Right lobe of liver (tissue), 6 donors: ENCODE measurements at regions not wholly inside any gene's neighbourhood (a gene's known extent, or its start where the extent isn't known, plus 50 kb on each side); places are given as distances from the start of the nearest gene placed in this dataset.

ENCODE experiments used
- ATAC-seq, 4 donors: fragments of 200-7000 bp; cut with Tn5 transposase; one replicate each; pipeline ENCODE4 v1.9.1; 2020; ENCODE audit warnings: mild to moderate bottlenecking in 4 of 4, moderate library complexity in 4 of 4
- DNase-seq, 3 donors: peaks; one replicate each; pipeline ENCODE4 v3.0.0-alpha.2; 2020
- H3K27ac ChIP-seq, 3 donors: fragments of 200-600 bp; one replicate each; pipeline ENCODE4 v1.8.0; 2022
- H3K27me3 ChIP-seq, 2 donors: fragments of 200-600 bp; one replicate each; pipeline ENCODE4 v1.8.0; 2022
- H3K36me3 ChIP-seq, 4 donors: fragments of 200-600 bp; sonication (generic) in 1 of 4; one replicate each; pipeline versions ENCODE4 v1.5.1 to v1.8.0; 2017 to 2022; ENCODE audit warnings: control low read depth in 1 of 4
- H3K4me1 ChIP-seq, 4 donors: fragments of 200-600 bp; sonication (generic) in 1 of 4; one replicate each; pipeline versions ENCODE4 v1.5.1 to v1.8.0; 2017 to 2022; ENCODE audit warnings: control low read depth in 1 of 4
- H3K4me3 ChIP-seq, 3 donors: fragments of 200-600 bp; one replicate each; pipeline ENCODE4 v1.8.0; 2022
- H3K9me3 ChIP-seq, 4 donors: fragments of 200-600 bp; sonication (generic) in 1 of 4; one replicate each; pipeline versions ENCODE4 v1.5.1 to v1.8.0; 2017 to 2022; ENCODE audit warnings: control low read depth in 1 of 4
- POLR2A ChIP-seq: fragments of 450-650 bp; IDR thresholded peaks from one replicate; pipeline ENCODE4 v1.6.1; 2017; ENCODE audit warnings: antibody characterized with exemption, mild to moderate bottlenecking
- whole genome bisulfite sequencing: methylation state at CpG from one replicate; pipeline ENCODE4 v1.1.6; 2018; ENCODE audit warnings: low coverage, low lambda C conversion rate; ENCODE audit not compliant: insufficient coverage; ENCODE audit errors: missing lambda C conversion rate; 5-methylcytosine and 5-hydroxymethylcytosine counted together
- intact Hi-C, 2 donors: fragments of 100-400 bp; cut with DNase I; formaldehyde crosslinking; loops; one replicate each; pipeline versions ENCODE4 v1.11.2 to v1.14.1; 2022
- TF ChIP-seq, protein P1 (sequence below), 4 donors: fragments of 200-600 bp in 3 of 4; fragments of 450-650 bp in 1 of 4; IDR thresholded peaks; one replicate each; pipeline versions ENCODE4 v1.5.1 to v1.8.0; 2016 to 2022; ENCODE audit warnings: antibody characterized with exemption in 4 of 4, mild to moderate bottlenecking in 2 of 4
- donor health status: DM: no; HTN: yes; CAD: no.
- donor health status: DM: no; HTN: no; CAD: no.
- donor health status: DM: no; HTN: no; CAD: no.
- donor health status: DM: no; HTN: yes; CAD: no.
- donor health status: DM: no; HTN: yes; CAD: no.

- WGBS: 53% methylated on average over 3 of the region's 3 CpGs
- Histone ChIP-seq H3K27me3 (no peaks in the 10 kb centered on the region), H3K27ac (no peak overlapping the region), H3K4me1 (no peaks in the 10 kb centered on the region), H3K36me3 (no peaks in the 10 kb centered on the region), H3K4me3 (no peak overlapping the region), H3K9me3 (no peaks in the 10 kb centered on the region)
- intact Hi-C loops: no loop called here
- DNase-seq (no peak), ATAC-seq (no peak)
- TF ChIP-seq, protein P1, sequence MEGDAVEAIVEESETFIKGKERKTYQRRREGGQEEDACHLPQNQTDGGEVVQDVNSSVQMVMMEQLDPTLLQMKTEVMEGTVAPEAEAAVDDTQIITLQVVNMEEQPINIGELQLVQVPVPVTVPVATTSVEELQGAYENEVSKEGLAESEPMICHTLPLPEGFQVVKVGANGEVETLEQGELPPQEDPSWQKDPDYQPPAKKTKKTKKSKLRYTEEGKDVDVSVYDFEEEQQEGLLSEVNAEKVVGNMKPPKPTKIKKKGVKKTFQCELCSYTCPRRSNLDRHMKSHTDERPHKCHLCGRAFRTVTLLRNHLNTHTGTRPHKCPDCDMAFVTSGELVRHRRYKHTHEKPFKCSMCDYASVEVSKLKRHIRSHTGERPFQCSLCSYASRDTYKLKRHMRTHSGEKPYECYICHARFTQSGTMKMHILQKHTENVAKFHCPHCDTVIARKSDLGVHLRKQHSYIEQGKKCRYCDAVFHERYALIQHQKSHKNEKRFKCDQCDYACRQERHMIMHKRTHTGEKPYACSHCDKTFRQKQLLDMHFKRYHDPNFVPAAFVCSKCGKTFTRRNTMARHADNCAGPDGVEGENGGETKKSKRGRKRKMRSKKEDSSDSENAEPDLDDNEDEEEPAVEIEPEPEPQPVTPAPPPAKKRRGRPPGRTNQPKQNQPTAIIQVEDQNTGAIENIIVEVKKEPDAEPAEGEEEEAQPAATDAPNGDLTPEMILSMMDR (IDR thresholded peaks at IDR 0.05): no peak
- no peak for TF ChIP-seq POLR2A
These were observed 158.6 kb upstream of the SYT4 start for GRCh38 chr18:43435851-43436250.

DNA sequence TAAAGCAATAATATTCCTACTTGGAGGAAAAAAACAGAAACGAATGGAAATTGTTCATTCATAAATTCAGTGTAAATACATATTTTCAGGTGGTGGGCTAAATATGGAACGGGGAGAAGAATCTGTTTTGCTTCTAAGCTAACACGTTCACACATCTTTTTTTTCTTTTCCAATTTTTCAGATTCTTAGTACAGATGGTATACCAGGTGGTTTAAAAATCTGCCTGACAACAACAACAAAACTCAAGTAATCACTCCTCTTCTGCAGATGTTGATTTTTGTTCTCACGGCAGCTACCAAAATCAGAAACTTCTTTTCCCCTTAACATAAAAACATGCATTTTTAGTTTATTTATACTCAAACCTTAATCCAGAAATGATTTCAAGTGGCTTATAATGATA lies 164.8 kb upstream of the SYT4 start:
- Histone ChIP-seq H3K27ac (no peak overlapping the region), H3K27me3 (no peaks in the 10 kb centered on the region), H3K36me3 (no peaks in the 10 kb centered on the region), H3K4me1 (no peaks in the 10 kb centered on the region), H3K9me3 (no peaks in the 10 kb centered on the region), H3K4me3 (no peak overlapping the region)
- WGBS: 43% methylated on average over 4 of the region's 4 CpGs
- no peak for TF ChIP-seq POLR2A
- TF ChIP-seq, protein P1 (IDR thresholded peaks at IDR 0.05): no peak
- ATAC-seq: no peak
- intact Hi-C loops: no loop called here
- DNase-seq: no peak

GRCh38 chr18:43442571-43442970 lies 165.3 kb upstream of the SYT4 start:
- Histone ChIP-seq H3K27me3 (no peaks in the 10 kb centered on the region), H3K27ac (no peak overlapping the region), H3K4me3 (no peak overlapping the region), H3K4me1 (no peaks in the 10 kb centered on the region), H3K36me3 (no peaks in the 10 kb centered on the region), H3K9me3 (no peaks in the 10 kb centered on the region)
- TF ChIP-seq, protein P1 (IDR thresholded peaks at IDR 0.05): no peak
- TF ChIP-seq POLR2A: no peak
- 60% methylated on average over 1 of the region's 1 CpG for WGBS
- intact Hi-C loops: no loop called here
- ATAC-seq: no peak
- DNase-seq: no peak

- DNase-seq: no peak
- TF ChIP-seq, protein P1 (IDR thresholded peaks at IDR 0.05): no peak
- no peak for TF ChIP-seq POLR2A
- Histone ChIP-seq H3K36me3 (no peaks in the 10 kb centered on the region), H3K9me3 (no peaks in the 10 kb centered on the region), H3K4me3 (no peak overlapping the region), H3K4me1 (no peaks in the 10 kb centered on the region), H3K27me3 (no peaks in the 10 kb centered on the region), H3K27ac (no peak overlapping the region)
- intact Hi-C loops: no loop called here
- ATAC-seq: no peak
These were observed 188.2 kb upstream of the SYT4 start for GRCh38 chr18:43465483-43465882.

DNA sequence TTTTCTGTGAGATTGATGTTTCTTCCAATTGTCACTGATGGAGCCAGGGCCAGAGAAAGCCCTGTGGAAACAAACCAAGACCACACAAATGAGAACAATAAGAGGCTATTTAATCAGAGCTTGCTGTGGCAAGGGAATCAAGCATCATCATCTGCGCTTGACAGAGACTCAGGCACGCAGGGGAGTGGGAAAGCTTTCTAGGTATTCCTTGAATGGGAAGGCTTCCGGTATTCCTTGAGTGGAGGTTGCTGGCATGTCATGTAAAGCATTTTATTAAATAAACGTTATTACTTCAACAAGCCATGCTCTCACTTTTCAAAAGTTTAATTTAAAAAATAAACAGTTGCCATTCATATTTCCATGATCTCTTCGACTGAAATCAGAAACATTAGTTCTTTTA lies 194.6 kb upstream of the SYT4 start:
- H3K27me3 ChIP-seq: no peaks in the 10 kb centered on the region
- ATAC-seq (no peak), DNase-seq (no peak)
- no peak overlapping the region for H3K4me3 ChIP-seq
- no peaks in the 10 kb centered on the region for H3K9me3 ChIP-seq
- H3K36me3 ChIP-seq: no peaks in the 10 kb centered on the region
- intact Hi-C loops: no loop called here
- no peaks in the 10 kb centered on the region for H3K4me1 ChIP-seq
- 42% methylated on average over 5 of the region's 5 CpGs for WGBS
- no peak overlapping the region for H3K27ac ChIP-seq
- TF ChIP-seq, protein P1 (IDR thresholded peaks at IDR 0.05): no peak
- TF ChIP-seq POLR2A: no peak
